HepG2 (cell line): ENCODE measurements at regions not wholly inside any gene's neighbourhood (a gene's known extent, or its start where the extent isn't known, plus 50 kb on each side); places are given as distances from the start of the nearest gene placed in this dataset.

Source experiments
- ATAC-seq: fragments of 200-7000 bp; cut with Tn5 transposase; 3 replicates; pipeline ENCODE4 v1.9.1; 2020; ENCODE audit warnings: mild to moderate bottlenecking, moderate library complexity
- BruUV-seq: library from RNA; stranded (reverse); fragments of 400-500 nt; replicated peaks from 2 replicates; lab custom pipeline; 2021; lab: Mats Ljungman, UMichigan
- CTCF ChIA-PET: fragments of 300-600 bp; formaldehyde crosslinking; extraction: SDS; loops from one replicate; lab custom pipeline; 2021; ENCODE audit warnings: low total read pairs, inconsistent platforms, low intra/inter-chr PET ratio; lab: Yijun Ruan, JAX
- POLR2A ChIA-PET: fragments of 350-600 bp; sonication (Branson Sonifier 250); formaldehyde crosslinking; loops from one replicate; lab custom pipeline; 2020; ENCODE audit warnings: antibody characterized with exemption, inconsistent platforms; lab: Yijun Ruan, JAX
- DNase-seq: peaks from one replicate; pipeline ENCODE4 v3.0.0-alpha.2; 2015; ENCODE audit warnings: low spot score
- FAIRE-seq: peaks from 3 replicates; lab custom pipeline; 2011; peaks lifted over from hg19 to GRCh38; lab: Jason Lieb, UNC
- H2AFZ ChIP-seq: one replicate; pipeline ENCODE4 v1.6.1; 2011; ENCODE audit warnings: low read length, inconsistent platforms
- H3K27ac ChIP-seq: fragments of 300-600 bp; 3 replicates; pipeline ENCODE4 v1.8.0; 2011; ENCODE audit warnings: mixed run types, mild to moderate bottlenecking, mixed read lengths, low read length, inconsistent platforms; ENCODE audit not compliant: insufficient read depth; ENCODE audit errors: extremely low read length
- H3K27me3 ChIP-seq, 2 experiments: fragments of 200-600 bp in 1 of 2; 2 replicates in 1 of 2; 3 replicates in 1 of 2; pipeline versions ENCODE4 v1.6.0 to v1.8.0; 2011; ENCODE audit warnings: low read length in 2 of 2, mild to moderate bottlenecking in 2 of 2, moderate library complexity in 2 of 2, inconsistent platforms in 1 of 2; ENCODE audit not compliant: insufficient read depth in 2 of 2, control insufficient read depth in 1 of 2
- H3K36me3 ChIP-seq, 2 experiments: fragments of 200-600 bp in 1 of 2; replicated peaks in 1 of 2; 2 replicates in 1 of 2; 3 replicates in 1 of 2; pipeline versions ENCODE4 v1.5.1 to v1.8.0; 2011; ENCODE audit warnings: low read length in 2 of 2, inconsistent platforms in 1 of 2; ENCODE audit not compliant: insufficient read depth in 2 of 2, control insufficient read depth in 1 of 2
- H3K4me1 ChIP-seq: 2 replicates; pipeline ENCODE4 v1.5.1; 2012; ENCODE audit warnings: low read length, inconsistent platforms; ENCODE audit not compliant: insufficient read depth
- H3K4me2 ChIP-seq: 2 replicates; pipeline ENCODE4 v1.6.0; 2011; ENCODE audit warnings: low read depth, low read length, inconsistent platforms
- H3K4me3 ChIP-seq, 3 experiments: fragments of 200-600 bp in 1 of 3; sonication (generic), shearing (Covaris generic) in 1 of 3; replicated peaks in 1 of 3; 2 replicates each; pipeline ENCODE4 v1.5.1; 2011 to 2016; ENCODE audit warnings: low read length in 3 of 3, inconsistent platforms in 2 of 3, low read depth in 2 of 3, mild to moderate bottlenecking in 2 of 3, control low read depth in 1 of 3, mixed read lengths in 1 of 3; ENCODE audit not compliant: insufficient read depth in 1 of 3
- H3K79me2 ChIP-seq: one replicate; pipeline ENCODE4 v1.6.1; 2011; ENCODE audit warnings: low read length, inconsistent platforms; ENCODE audit not compliant: insufficient read depth
- H3K9ac ChIP-seq: 2 replicates; pipeline ENCODE4 v1.6.0; 2011; ENCODE audit warnings: mild to moderate bottlenecking, low read depth, low read length, inconsistent platforms; ENCODE audit not compliant: insufficient read depth
- H3K9me3 ChIP-seq: 2 replicates; pipeline ENCODE4 v1.5.1; 2012; ENCODE audit warnings: mild to moderate bottlenecking, low read length
- H4K20me1 ChIP-seq: 2 replicates; pipeline ENCODE4 v1.6.0; 2011; ENCODE audit warnings: inconsistent platforms, mild to moderate bottlenecking, low read length, moderate library complexity; ENCODE audit not compliant: insufficient read depth
- FIP1L1 ChIP-seq: fragments of 200-400 bp; formaldehyde crosslinking; IDR thresholded peaks from 2 replicates; pipeline ENCODE4 v1.6.1; 2018; ENCODE audit warnings: low read depth, mild to moderate bottlenecking, low read length, moderate library complexity, borderline replicate concordance; ENCODE audit not compliant: insufficient read depth
- MYC ChIP-seq: sonication (generic); formaldehyde crosslinking; IDR thresholded peaks from 2 replicates; pipeline ENCODE4 v1.9.0; 2021; ENCODE audit warnings: missing genetic modification reagents, borderline replicate concordance
- RXRB ChIP-seq: IDR thresholded peaks from 2 replicates; pipeline ENCODE4 v1.6.1; 2016; ENCODE audit warnings: borderline replicate concordance, missing genetic modification reagents, missing compliant biosample characterization
- ZFP37 ChIP-seq: sonication (generic); formaldehyde crosslinking; IDR thresholded peaks from 2 replicates; pipeline ENCODE4 v1.4.0; 2020; ENCODE audit warnings: missing genetic modification reagents, borderline replicate concordance
- ZNF12 ChIP-seq: sonication (generic); formaldehyde crosslinking; IDR thresholded peaks from 2 replicates; pipeline ENCODE4 v1.5.0; 2020; ENCODE audit warnings: missing genetic modification reagents
- WGBS: methylation state at CpG from one replicate; pipeline ENCODE4 v1.1.6; 2017; ENCODE audit warnings: low lambda C conversion rate; 5-methylcytosine and 5-hydroxymethylcytosine counted together
- in situ Hi-C: cut with HindIII; loops from 2 replicates; pipeline ENCODE4 v1.10.0; 2017; ENCODE audit warnings: low pct_unique_long_range_greater_than_20kb; ENCODE audit not compliant: extremely low pct_ligation_motif_present
- intact Hi-C: fragments of 100-400 bp; cut with micrococcal nuclease; formaldehyde crosslinking; loops from one replicate; pipeline ENCODE4 v1.10.0; 2022; ENCODE audit not compliant: unreplicated experiment
- TF ChIP-seq, protein P1 (sequence below): sonication (generic); formaldehyde crosslinking; IDR thresholded peaks from 2 replicates; pipeline ENCODE4 v1.8.0; 2022; ENCODE audit warnings: mild to moderate bottlenecking, missing genetic modification reagents
- TF ChIP-seq, protein P2 (sequence below): sonication (generic); formaldehyde crosslinking; IDR thresholded peaks from 2 replicates; pipeline ENCODE4 v1.4.0; 2020; ENCODE audit warnings: missing genetic modification reagents, low read depth, mild to moderate bottlenecking, borderline replicate concordance

DNA sequence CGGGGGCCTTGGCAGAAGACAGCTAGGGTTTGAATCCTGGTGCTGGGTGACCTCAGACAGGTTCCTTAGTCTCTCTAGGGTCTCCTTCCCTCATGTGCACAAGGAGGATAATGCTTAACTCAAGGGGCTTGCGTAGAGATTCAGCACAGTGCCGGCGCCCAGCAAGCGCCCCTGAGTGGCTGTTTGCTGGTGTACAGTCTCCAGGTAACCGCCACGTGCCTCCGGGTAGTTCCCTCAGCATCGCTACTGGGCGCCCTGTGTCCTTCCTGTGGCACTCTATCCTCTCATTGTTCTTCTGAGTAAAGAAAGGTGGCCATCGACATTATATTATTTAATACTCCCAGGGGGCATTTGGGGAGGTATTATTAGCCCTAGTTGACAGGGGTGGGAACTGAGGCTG is 80.9 kb downstream of the NENF start:
- no peaks in the 10 kb centered on the region for H3K36me3 ChIP-seq
- DNase-seq (no peak), ATAC-seq (no peak)
- H2AFZ ChIP-seq, result no peak overlapping the region
- no peaks in the 10 kb centered on the region for H4K20me1 ChIP-seq
- H3K27me3 ChIP-seq, result peaks cover 0 to 15% of the 10 kb centered on the region in 2 experiments; a peak in 3 of 5 replicates
- 46% methylated on average over 7 of the region's 11 CpGs for WGBS
- ChIA-PET POLR2A (no interaction called here), CTCF (no interaction called here)
- no peak overlapping the region for H3K27ac ChIP-seq
- in situ Hi-C loops, result no loop called here
- no peak overlapping the region for H3K4me3 ChIP-seq
- H3K9ac ChIP-seq, result no peak overlapping the region
- TF ChIP-seq, protein P1, sequence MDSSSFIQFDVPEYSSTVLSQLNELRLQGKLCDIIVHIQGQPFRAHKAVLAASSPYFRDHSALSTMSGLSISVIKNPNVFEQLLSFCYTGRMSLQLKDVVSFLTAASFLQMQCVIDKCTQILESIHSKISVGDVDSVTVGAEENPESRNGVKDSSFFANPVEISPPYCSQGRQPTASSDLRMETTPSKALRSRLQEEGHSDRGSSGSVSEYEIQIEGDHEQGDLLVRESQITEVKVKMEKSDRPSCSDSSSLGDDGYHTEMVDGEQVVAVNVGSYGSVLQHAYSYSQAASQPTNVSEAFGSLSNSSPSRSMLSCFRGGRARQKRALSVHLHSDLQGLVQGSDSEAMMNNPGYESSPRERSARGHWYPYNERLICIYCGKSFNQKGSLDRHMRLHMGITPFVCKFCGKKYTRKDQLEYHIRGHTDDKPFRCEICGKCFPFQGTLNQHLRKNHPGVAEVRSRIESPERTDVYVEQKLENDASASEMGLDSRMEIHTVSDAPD (CRISPR knock-in tag), result no peak
- TF ChIP-seq RXRB (CRISPR knock-in tag) (no peak), ZNF12 (no peak), MYC (peak; percentile 3; the same call in 1 of the 2 replicates), FIP1L1 (no peak), ZFP37 (CRISPR knock-in tag) (no peak)
- TF ChIP-seq, protein P2, sequence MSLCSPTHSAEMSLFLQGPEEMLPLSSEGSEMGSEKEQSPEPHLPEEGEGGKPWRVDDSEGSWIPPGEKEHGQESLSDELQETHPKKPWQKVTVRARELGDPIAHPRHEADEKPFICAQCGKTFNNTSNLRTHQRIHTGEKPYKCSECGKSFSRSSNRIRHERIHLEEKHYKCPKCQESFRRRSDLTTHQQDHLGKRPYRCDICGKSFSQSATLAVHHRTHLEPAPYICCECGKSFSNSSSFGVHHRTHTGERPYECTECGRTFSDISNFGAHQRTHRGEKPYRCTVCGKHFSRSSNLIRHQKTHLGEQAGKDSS (CRISPR knock-in tag), result no peak
- TF ChIP-seq, all 625 proteins: peak for 1
- Histone ChIP-seq H3K79me2 (no peaks in the 10 kb centered on the region), H3K9me3 (no peaks in the 10 kb centered on the region), H3K4me1 (peaks cover 15% of the 10 kb centered on the region), H3K4me2 (no peak overlapping the region)
- FAIRE-seq, result no peak
- intact Hi-C loops, result no loop called here
- no TSS peak for BruUV-seq
